ENCODE measurements at regions not wholly inside any gene's neighbourhood (a gene's known extent, or its start where the extent isn't known, plus 50 kb on each side); places are given as distances from the start of the nearest gene placed in this dataset.

DNA sequence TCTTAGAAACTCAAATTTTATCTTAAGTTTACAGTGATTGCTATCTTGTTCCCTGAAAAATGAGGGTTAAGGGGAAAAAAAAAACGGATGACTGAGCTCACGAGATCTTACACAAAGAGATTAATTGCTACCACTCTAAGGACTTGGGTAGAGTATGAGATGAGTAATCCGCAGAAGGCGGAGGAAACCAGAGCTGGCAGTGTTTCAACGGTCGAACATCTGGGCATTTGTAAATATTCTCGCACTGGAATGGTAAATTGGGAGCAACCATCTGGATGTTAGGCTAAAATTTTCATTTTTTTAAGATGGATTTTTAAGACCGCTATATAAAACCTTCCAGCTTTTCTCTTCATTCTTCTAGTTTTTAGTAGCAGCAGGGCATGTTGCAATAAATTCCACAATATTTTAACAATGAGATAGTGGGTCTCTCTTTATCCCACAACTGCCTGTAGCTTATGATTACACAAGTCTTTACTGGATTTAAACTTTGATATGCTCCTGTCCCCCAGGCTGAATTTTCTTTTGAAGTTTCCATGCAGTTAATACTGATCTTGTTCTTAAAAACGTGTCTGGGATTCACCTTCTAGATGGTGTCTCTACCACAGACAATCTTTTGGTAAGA, 1324.1 kb downstream of the AACS start:
- H3K27me3 ChIP-seq (replicated peaks; ENCODE audit: insufficient read depth), result no peaks in the 10 kb centered on the region
- no peak for ATAC-seq (ENCODE audit: insufficient number of reproducible peaks, low FRiP score, low read depth)
- DNase-seq (ENCODE audit: low spot score), result no peak
- H3K4me1 ChIP-seq (ENCODE audit: control insufficient read depth in 1 of 2, low read depth in 2 of 2), result peaks cover 0 to 15% of the 10 kb centered on the region in 2 donors
- H3K4me3 ChIP-seq, result peak overlapping the region; percentile 10
- H3K9me3 ChIP-seq, result no peaks in the 10 kb centered on the region
- H3K36me3 ChIP-seq, result no peaks in the 10 kb centered on the region
- no peak overlapping the region for H3K27ac ChIP-seq
- TF ChIP-seq, protein P1, sequence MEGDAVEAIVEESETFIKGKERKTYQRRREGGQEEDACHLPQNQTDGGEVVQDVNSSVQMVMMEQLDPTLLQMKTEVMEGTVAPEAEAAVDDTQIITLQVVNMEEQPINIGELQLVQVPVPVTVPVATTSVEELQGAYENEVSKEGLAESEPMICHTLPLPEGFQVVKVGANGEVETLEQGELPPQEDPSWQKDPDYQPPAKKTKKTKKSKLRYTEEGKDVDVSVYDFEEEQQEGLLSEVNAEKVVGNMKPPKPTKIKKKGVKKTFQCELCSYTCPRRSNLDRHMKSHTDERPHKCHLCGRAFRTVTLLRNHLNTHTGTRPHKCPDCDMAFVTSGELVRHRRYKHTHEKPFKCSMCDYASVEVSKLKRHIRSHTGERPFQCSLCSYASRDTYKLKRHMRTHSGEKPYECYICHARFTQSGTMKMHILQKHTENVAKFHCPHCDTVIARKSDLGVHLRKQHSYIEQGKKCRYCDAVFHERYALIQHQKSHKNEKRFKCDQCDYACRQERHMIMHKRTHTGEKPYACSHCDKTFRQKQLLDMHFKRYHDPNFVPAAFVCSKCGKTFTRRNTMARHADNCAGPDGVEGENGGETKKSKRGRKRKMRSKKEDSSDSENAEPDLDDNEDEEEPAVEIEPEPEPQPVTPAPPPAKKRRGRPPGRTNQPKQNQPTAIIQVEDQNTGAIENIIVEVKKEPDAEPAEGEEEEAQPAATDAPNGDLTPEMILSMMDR (IDR thresholded peaks at IDR 0.05), result no peak

- Histone ChIP-seq H3K36me3 (no peaks in the 10 kb centered on the region), H3K9me3 (no peaks in the 10 kb centered on the region), H3K4me3 (peak overlapping the region; percentile 10), H3K27me3 (replicated peaks; ENCODE audit: insufficient read depth) (no peaks in the 10 kb centered on the region), H3K27ac (peak overlapping the region in 1 of 2 donors; percentile 10), H3K4me1 (ENCODE audit: control insufficient read depth in 1 of 2, low read depth in 2 of 2) (peaks cover 0 to 15% of the 10 kb centered on the region in 2 donors)
- ATAC-seq (ENCODE audit: insufficient number of reproducible peaks, low FRiP score, low read depth) (no peak), DNase-seq (ENCODE audit: low spot score) (no peak)
- TF ChIP-seq, protein P1 (IDR thresholded peaks at IDR 0.05), result no peak
Observed at GRCh38 chr12:126389961-126390360, 1324.7 kb downstream of the AACS start.

DNA sequence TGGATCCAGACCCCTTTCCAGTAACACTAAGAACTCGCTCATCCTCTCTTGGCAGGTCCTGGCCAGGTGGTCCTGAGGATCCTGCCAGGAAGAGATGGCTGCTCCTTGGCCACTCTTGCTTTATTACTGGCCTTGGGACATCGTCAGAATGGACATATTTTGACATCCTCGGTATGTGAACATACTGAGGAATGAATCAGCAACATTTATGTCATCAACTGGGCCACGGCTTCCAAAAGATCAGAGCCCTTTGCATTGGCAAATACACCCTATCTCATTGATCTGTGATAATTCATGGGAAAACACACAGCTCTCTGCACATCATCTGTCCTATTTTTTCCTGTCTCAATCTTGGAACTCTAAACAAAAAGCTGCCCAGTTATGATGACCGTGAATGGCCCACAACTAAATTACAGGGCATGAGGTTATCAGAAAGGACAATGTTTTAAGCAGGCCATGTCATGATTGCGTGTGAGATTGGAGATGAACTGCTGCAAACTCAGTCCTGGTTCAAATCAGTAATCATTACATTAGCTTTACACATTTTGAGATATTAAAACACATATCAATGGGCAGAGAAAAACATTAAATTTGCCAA, 1325.8 kb downstream of the AACS start:
- TF ChIP-seq, protein P1 (IDR thresholded peaks at IDR 0.05), result no peak
- Histone ChIP-seq H3K4me3 (no peak overlapping the region), H3K27ac (no peak overlapping the region), H3K36me3 (no peaks in the 10 kb centered on the region), H3K9me3 (no peaks in the 10 kb centered on the region), H3K4me1 (ENCODE audit: control insufficient read depth in 1 of 2, low read depth in 2 of 2) (peaks cover 0 to 15% of the 10 kb centered on the region in 2 donors), H3K27me3 (replicated peaks; ENCODE audit: insufficient read depth) (no peaks in the 10 kb centered on the region)
- ATAC-seq (ENCODE audit: insufficient number of reproducible peaks, low FRiP score, low read depth) (no peak), DNase-seq (ENCODE audit: low spot score) (no peak)

- H3K9me3 ChIP-seq, result peaks cover 3% of the 10 kb centered on the region
- no peak for ATAC-seq (ENCODE audit: insufficient number of reproducible peaks, low FRiP score, low read depth)
- no peak overlapping the region for H3K27ac ChIP-seq
Observed at GRCh38 chr12:126396536-126396935, 1331.3 kb downstream of the AACS start.

DNA sequence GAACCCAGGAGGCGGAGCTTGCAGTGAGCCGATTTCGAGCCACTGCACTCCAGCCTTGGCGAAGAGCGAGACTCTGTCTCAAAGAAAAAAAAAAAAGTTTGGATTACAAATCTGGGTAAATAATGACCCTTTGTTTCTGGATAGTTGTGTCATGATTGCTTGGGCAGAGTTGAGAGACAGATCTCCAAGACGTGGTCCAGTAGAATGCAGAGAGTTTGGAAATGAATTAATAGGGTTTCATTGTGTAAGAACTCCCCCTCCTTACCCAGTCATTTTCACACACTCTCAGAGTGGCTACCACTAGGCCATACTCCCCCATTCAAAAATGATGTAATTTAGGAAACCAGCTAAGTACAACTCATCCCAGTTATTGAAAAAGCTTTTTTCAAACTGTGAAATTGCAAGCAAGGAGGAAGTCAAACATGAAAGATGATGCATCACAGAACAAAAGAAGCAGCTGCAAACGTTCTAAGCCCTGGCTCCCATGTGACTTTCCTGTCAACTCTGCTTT, 1331.9 kb downstream of the AACS start:
- Histone ChIP-seq H3K27ac (no peak overlapping the region), H3K9me3 (peaks cover 3% of the 10 kb centered on the region), H3K4me3 (no peak overlapping the region), H3K36me3 (no peaks in the 10 kb centered on the region), H3K27me3 (replicated peaks; ENCODE audit: insufficient read depth) (no peaks in the 10 kb centered on the region), H3K4me1 (ENCODE audit: control insufficient read depth in 1 of 2, low read depth in 2 of 2) (no peaks in the 10 kb centered on the region)
- TF ChIP-seq, protein P1 (IDR thresholded peaks at IDR 0.05), result no peak
- no peak for DNase-seq (ENCODE audit: low spot score)
- ATAC-seq (ENCODE audit: insufficient number of reproducible peaks, low FRiP score, low read depth), result no peak

More at GRCh38 chr12:126396536-126396935, 1331.3 kb downstream of the AACS start:
- H3K27me3 ChIP-seq (replicated peaks; ENCODE audit: insufficient read depth), result no peaks in the 10 kb centered on the region
- no peaks in the 10 kb centered on the region for H3K36me3 ChIP-seq
- TF ChIP-seq, protein P1 (IDR thresholded peaks at IDR 0.05), result no peak
- no peak for DNase-seq (ENCODE audit: low spot score)
- H3K4me3 ChIP-seq, result no peak overlapping the region
- H3K4me1 ChIP-seq (ENCODE audit: control insufficient read depth in 1 of 2, low read depth in 2 of 2), result no peaks in the 10 kb centered on the region
